Spleen (tissue), 7 donors: ENCODE measurements at regions not wholly inside any gene's neighbourhood (a gene's known extent, or its start where the extent isn't known, plus 50 kb on each side); places are given as distances from the start of the nearest gene placed in this dataset.

Source experiments
- POLR2A ChIP-seq, 3 donors: fragments of 450-650 bp; IDR thresholded peaks; one replicate each; pipeline ENCODE4 v1.5.1; 2017; ENCODE audit warnings: antibody characterized with exemption in 3 of 3, mild to moderate bottlenecking in 1 of 3
- TF ChIP-seq, protein P1 (sequence below), 11 experiments: fragments of 200-600 bp in 7 of 11; fragments of 450-650 bp in 4 of 11; sonication (generic) in 4 of 11; IDR thresholded peaks in 8 of 11; conservative IDR thresholded peaks in 3 of 11; 1 replicate in 7 of 11; 2 replicates in 4 of 11; pipeline versions ENCODE4 v1.4.0 to v1.8.0; 2016 to 2021; ENCODE audit warnings: antibody characterized with exemption in 11 of 11, inconsistent platforms in 4 of 11, mild to moderate bottlenecking in 1 of 11
- donor health status: DM: no; HTN: no; CAD: no; lungs with moderate emphysema.
- donor health status: DM: no; HTN: no; CAD: no.
- donor health status: DM: no; HTN: no; CAD: no.

- TF ChIP-seq, protein P1, sequence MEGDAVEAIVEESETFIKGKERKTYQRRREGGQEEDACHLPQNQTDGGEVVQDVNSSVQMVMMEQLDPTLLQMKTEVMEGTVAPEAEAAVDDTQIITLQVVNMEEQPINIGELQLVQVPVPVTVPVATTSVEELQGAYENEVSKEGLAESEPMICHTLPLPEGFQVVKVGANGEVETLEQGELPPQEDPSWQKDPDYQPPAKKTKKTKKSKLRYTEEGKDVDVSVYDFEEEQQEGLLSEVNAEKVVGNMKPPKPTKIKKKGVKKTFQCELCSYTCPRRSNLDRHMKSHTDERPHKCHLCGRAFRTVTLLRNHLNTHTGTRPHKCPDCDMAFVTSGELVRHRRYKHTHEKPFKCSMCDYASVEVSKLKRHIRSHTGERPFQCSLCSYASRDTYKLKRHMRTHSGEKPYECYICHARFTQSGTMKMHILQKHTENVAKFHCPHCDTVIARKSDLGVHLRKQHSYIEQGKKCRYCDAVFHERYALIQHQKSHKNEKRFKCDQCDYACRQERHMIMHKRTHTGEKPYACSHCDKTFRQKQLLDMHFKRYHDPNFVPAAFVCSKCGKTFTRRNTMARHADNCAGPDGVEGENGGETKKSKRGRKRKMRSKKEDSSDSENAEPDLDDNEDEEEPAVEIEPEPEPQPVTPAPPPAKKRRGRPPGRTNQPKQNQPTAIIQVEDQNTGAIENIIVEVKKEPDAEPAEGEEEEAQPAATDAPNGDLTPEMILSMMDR (IDR thresholded peaks at IDR 0.05 in 8 of 11, conservative IDR thresholded peaks at IDR 0.05 in 3 of 11), result no peak
- no peak for TF ChIP-seq POLR2A (IDR thresholded peaks at IDR 0.05)
Observed at GRCh38 chr9:75718677-75719076, 171.8 kb upstream of the PCSK5 start.
